ENCODE measurements at regions not wholly inside any gene's neighbourhood (a gene's known extent, or its start where the extent isn't known, plus 50 kb on each side); places are given as distances from the start of the nearest gene placed in this dataset.
"Not testable (repeated sequence)": the region's sequence is repeated elsewhere in the genome, so short reads cannot be mapped to it uniquely, and the experiment has no call there.

DNA sequence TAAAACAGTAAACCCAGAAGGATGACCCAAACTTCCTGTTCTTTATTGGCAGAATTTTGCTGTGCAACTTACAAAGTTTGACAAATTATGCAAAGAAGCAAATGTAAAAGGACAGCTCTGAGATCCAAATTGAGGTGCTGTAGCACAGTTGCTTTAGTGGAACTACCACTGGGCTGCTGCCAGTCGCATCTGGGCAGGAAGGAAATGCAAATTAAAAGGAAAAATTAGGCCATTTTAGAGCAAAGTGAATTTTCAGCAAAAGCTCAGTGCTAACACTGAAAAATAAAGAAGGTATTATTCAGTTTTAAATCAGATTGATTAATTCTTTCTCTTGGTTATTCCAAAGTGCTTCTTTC lies 104.5 kb downstream of the ZMAT3 start:
- in situ Hi-C loops (cut with HindIII; ENCODE audit: low pct_unique_long_range_greater_than_20kb, low sequenced_read_pairs), result no loop called here
- no peak for DNase-seq (ENCODE audit: low read depth)

DNA sequence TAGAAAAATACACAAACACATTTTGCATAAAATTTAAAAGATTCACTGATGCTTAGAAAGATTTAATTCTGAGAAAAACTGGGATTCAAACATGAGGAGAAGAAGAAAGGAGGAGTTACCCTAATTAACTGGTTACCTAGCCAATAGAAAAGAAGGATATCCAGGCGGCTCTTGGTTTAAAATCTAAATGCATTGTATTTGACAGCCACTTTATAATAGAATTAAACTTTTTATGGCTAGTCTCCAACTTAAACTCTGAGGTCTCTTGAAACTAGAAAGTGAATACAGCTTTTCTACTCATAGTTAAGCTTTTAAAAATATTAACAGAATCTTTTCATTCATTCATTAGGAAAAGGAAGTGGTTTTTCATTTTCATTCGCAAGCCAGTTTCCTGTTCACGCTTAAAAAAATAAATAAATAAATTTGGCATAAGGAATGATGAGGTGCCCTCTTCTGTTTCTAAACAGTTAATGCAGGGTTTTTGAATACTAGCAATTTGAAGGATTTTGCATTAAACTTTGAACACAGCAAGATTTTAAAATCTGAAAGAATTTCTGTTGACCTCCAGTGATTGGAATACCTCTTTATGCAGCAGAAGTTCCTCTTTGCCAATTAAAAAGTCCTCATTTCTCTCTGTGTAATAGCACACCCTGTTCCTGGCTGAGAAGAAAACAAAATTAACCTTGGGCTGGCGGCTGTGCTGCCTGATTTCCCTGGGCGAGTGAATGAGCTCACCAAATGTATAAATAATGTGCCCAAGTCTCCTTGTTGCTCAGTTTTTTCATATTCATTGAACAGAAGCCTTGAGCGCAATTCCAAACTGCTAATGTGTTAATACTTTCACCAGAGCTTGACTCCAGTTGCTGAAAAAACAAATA lies 105.1 kb downstream of the ZMAT3 start:
- in situ Hi-C loops (cut with HindIII; ENCODE audit: low pct_unique_long_range_greater_than_20kb, low sequenced_read_pairs), result no loop called here
- DNase-seq (ENCODE audit: low read depth), result peak; percentile 65

DNA sequence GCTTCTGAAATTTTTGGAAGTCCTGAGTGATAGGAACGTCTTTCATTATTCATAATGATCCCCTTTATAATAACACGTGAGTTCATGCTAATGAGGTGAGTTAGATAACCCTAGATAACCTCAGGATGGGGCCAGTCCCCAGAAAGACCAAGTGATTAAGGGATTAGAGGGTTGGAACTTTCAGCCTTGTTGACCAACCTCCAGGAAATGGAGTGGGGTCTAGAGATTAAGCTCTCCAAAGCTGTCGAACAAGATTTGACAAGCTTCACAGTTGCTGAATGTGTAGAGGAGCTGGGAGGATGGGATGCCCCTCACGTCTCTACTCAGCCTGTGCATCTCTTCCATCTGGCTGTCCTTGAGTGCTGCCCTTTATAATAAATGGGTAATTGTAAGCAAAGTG lies 107.1 kb downstream of the ZMAT3 start:
- in situ Hi-C loops (cut with HindIII; ENCODE audit: low pct_unique_long_range_greater_than_20kb, low sequenced_read_pairs), result no loop called here
- DNase-seq (ENCODE audit: low read depth), result no peak

DNA sequence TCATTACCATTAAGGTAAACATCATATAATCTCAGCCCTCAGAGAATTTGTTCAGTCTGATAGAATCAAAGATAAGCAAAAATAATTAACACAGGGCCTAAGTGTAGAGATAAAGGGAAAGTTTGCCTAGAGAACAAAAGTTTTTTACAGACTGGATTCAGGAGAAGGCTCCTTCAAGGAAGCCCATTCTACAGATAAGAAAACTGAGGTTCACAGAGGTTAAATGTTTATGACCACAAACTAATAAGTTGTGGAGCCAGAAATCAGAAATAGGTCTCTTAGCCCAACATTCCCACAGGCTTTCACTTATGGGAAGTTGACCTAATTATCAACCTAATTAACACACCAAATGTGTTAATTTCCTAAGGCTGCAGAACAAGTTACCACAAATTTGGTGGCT lies 110.7 kb downstream of the ZMAT3 start:
- DNase-seq (ENCODE audit: low read depth), result no peak
- in situ Hi-C loops (cut with HindIII; ENCODE audit: low pct_unique_long_range_greater_than_20kb, low sequenced_read_pairs), result no loop called here

DNA sequence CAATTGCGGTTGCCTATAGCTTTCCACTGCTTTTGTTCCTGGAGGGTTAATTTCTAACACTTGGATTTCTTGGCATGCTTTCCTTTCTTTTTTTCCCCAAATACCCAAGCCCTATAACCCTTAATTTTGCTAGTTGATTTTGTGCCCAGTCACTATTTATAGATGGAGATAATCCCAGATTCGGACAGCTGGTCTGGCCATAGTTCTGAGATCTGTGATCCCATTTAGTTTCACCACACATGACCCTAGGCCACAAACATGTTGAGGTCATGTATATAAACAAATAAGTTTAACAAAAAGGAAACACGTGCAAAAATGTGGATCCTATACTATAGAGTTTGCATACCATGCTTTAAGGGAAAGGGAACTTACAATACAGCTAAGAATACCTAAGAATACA lies 111.4 kb downstream of the ZMAT3 start:
- in situ Hi-C loops (cut with HindIII; ENCODE audit: low pct_unique_long_range_greater_than_20kb, low sequenced_read_pairs), result no loop called here
- no peak for DNase-seq (ENCODE audit: low read depth)

DNA sequence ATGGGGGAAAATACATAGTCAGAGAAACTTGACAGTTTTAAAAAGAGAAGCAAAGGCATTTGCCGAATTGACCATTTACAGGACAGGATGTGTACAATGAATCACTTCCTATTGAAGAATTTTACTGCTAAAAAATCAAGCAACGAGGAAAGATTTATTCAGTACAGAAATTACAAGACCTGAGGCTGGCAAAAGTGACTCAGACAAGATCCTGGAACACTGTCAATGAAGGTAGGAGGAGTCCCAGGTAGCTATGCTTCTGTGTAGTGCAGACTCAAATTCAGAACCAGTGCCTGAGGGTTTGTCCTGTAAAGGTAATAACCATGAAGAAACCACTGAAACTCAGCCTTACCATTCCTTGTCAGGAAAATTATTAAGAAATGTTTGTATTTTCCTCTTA lies 120.9 kb downstream of the ZMAT3 start:
- in situ Hi-C loops (cut with HindIII; ENCODE audit: low pct_unique_long_range_greater_than_20kb, low sequenced_read_pairs), result no loop called here
- no peak for DNase-seq (ENCODE audit: low read depth)

DNA sequence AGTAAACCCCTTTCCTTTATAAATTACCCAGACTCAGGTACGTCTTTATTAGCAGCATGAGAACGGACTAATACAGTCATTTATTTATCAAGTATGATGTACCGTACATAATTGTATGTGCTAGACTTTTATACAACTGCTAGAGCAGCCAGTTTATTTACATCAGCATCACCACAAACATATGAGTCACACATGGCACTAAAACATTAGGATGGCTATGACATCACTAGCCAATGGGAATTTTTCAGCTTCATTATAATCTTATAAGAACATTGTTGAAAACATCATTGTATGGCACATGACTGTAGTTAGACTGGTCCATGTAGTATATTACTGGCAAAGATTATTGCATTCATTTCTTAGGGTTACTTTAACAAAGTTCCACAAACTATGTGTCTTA lies 121.7 kb downstream of the ZMAT3 start:
- DNase-seq (ENCODE audit: low read depth), result no peak
- in situ Hi-C loops (cut with HindIII; ENCODE audit: low pct_unique_long_range_greater_than_20kb, low sequenced_read_pairs), result no loop called here

DNA sequence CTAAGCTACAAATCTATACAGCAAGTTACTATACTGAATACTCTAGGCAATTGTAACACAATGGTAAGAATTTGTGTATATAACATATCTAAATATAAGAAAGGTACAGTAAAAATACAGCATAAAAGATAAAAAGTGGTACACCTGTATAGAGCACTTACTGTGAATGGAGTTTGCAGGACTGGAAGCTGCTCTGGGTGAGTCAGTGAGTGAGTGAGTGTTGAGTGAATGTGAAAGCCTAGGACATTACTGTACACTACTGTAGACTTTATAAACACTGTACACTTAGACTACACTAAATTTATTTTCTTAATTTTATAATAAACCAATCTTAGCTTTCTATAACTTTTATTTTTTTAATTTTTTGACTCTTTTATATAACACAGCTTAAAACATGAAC lies 123.1 kb downstream of the ZMAT3 start:
- in situ Hi-C loops (cut with HindIII; ENCODE audit: low pct_unique_long_range_greater_than_20kb, low sequenced_read_pairs), result no loop called here
- DNase-seq (ENCODE audit: low read depth), result no peak

DNA sequence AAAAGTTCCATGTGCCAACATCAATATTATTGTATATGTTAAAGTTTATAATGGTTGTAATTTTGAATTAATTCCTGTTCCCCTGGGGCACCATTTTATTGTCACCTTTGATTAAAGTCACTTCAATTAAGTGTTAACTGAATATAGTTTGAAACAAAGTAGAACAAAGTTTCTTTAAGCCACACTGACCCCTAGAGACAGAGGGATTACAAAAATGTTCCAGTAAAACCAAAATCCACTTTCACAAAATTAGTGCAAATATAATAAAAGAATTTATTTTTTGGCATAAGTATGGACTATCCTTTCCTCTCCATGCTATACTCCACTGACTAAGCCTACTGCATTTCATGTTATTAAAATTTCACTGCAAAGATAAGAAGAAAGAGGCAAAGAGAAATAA lies 123.9 kb downstream of the ZMAT3 start:
- in situ Hi-C loops (cut with HindIII; ENCODE audit: low pct_unique_long_range_greater_than_20kb, low sequenced_read_pairs), result no loop called here
- DNase-seq (ENCODE audit: low read depth), result no peak

DNA sequence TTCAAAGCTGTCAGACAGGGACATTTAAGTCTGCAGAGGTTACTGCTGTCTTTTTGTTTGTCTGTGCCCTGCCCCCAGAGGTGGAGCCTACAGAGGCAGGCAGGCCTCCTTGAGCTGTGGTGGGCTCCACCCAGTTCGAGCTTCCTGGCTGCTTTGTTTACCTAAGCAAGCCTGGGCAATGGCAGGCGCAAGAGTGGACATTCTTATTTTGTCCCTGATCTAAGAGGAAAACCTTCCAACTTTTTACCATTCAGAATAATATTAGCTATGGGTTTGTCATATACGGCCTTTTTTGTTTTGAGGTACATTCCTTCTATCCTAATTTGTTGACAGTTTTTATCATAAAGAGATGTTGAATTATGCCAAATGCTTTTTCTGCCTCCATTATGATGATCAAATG lies 129.3 kb downstream of the ZMAT3 start:
- in situ Hi-C loops (cut with HindIII; ENCODE audit: low pct_unique_long_range_greater_than_20kb, low sequenced_read_pairs); DNase-seq (ENCODE audit: low read depth): not testable (repeated sequence)

DNA sequence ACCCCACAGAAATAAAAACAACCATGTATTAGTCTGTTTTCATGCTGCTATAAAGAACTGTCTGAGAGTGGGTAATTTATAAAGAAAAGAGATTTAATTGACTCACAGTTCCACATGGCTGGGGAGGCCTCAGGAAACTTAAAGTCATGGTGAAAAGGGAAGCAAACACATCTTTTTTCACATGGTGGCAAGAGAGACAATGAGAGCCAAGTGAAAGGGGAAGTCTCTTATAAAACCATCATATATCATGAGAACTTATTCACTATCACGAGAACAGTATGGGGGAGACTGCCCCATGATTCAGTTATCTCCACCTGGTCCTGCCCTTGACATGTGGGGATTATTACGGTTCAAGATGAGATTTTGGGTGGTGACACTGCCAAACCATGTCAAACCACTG lies 141.5 kb downstream of the ZMAT3 start:
- in situ Hi-C loops (cut with HindIII; ENCODE audit: low pct_unique_long_range_greater_than_20kb, low sequenced_read_pairs), result no loop called here
- no peak for DNase-seq (ENCODE audit: low read depth)

DNA sequence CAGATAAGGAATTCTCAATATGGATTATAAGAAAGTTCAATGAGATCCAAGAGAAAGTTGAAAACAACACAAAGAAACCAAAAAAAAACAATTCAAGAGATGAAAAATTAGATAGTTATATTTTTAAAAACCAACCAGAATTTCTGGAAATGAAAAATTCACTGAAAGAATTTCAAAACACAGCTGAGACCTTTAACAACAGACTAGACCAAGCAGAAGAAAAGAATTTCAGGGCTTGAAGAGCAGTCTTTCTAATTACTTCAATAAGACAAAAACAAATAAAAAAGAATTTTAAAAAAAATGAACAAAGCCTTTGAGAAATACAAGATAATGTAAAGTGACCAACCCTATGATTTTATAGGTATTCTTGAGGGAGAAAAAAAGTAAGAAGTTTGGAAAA lies 155.4 kb downstream of the ZMAT3 start:
- DNase-seq (ENCODE audit: low read depth), result no peak
- in situ Hi-C loops (cut with HindIII; ENCODE audit: low pct_unique_long_range_greater_than_20kb, low sequenced_read_pairs), result no loop called here

DNA sequence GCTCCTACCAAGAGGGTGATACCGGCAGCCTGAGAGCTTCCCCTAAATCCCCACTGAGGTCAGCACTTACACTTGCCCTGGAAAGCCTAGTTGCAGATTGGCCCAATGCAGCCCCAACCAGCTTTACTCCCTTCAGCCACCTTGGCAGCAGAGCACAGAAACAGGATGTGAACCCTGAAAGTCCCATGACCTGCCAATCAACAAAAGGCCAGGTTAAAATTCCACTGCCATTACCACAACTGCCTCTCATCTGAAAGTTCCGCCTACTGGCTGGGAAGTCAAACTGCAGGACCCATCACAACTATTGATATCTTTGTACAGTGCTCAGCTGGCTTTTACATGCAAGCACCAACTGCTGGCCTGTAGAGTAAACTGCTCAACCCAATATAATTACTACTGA lies 156.2 kb downstream of the ZMAT3 start:
- DNase-seq (ENCODE audit: low read depth), result no peak
- in situ Hi-C loops (cut with HindIII; ENCODE audit: low pct_unique_long_range_greater_than_20kb, low sequenced_read_pairs), result no loop called here

DNA sequence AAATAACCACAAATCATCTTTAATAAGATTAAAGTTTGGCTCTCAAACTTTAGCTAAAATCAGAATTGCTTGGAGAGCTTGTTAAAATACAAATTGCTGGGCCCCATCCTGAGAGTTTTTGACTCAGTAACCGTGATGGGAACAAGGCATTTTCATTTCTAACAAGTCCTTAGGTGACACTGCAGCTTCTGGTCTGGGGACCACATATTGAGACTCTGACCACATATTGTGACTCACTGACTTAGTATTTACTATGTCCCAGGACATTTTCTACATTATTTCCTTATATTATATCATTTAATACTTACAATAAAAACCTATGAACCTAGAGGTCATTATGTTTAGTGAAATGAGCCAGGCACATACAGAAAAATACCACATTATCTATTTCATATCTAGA lies 164.5 kb downstream of the ZMAT3 start:
- in situ Hi-C loops (cut with HindIII; ENCODE audit: low pct_unique_long_range_greater_than_20kb, low sequenced_read_pairs), result no loop called here
- DNase-seq (ENCODE audit: low read depth), result no peak

DNA sequence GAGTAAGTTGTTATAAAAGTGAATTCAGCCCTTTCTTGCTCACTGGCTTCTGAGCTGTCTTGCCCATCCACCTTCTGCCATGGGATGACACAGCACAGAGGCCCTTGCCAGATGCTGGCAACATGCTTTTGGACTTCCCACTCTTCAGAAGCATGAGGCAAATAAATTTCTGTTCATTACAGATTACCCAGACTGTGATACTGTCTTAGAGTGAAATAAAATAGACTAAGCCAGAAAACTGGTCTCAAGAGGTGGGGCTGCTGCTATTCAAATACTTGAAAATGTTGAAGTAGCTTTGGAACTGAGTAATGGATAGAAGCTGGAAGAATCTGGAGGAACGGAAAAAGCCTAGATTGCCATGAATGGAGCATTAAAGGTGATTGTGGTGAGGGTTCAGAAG lies 170.4 kb downstream of the ZMAT3 start:
- in situ Hi-C loops (cut with HindIII; ENCODE audit: low pct_unique_long_range_greater_than_20kb, low sequenced_read_pairs), result no loop called here
- DNase-seq (ENCODE audit: low read depth), result no peak

DNA sequence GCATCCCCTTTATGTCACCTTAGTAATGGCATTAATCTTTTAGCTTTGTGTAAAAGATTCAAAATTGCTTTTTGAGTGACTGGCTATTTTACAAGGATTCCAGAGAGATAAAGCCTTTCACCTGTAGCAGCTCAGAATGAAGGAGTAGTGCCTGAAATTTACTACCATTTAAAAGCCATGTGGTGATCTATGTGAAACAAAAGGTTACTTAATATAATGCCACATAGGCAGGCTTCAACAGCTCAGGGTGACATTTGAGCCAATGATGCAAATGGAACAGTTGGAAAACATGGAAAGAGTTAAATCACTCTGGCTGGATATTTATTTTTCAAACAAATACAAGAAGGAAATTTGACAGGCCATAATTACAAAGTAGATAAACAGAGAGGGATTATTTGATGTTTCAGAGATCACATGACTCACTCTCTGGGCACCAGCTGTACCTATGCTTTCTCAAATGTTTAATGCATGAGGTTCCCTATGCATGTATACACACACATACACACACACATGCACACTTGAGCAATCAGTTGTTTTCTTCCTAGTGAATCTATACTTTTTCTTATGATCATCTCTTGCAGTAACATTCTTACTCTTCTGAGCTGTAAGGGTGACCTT lies 171.5 kb downstream of the ZMAT3 start:
- DNase-seq (ENCODE audit: low read depth), result no peak
- in situ Hi-C loops (cut with HindIII; ENCODE audit: low pct_unique_long_range_greater_than_20kb, low sequenced_read_pairs), result no loop called here

DNA sequence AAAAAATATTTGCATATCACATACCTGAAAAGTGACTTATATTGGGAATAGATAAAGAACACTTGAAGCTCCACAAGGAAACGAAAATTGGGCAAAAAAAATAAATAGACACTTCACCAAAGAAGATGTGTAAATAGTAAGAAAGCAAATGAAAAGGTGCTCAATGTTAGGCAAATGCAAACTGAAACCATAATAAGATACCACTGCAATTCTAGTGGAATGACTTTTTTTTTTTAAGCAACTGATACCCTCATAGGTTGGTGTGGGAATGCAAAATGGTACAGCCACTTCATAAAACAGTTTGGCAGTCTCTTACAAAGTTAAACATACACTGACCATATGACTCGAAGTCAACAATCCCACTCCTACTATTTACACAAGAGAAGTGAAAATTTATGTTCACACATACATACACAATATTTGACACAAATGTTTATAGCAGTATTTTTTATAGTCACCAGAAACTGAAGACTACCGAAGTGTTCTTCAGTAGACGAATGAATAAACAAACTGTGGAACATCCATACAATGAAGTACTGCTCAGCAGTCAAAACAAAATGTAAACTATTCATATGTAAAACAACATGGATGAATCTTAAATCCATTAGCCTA lies 176.3 kb downstream of the ZMAT3 start:
- no peak for DNase-seq (ENCODE audit: low read depth)
- in situ Hi-C loops (cut with HindIII; ENCODE audit: low pct_unique_long_range_greater_than_20kb, low sequenced_read_pairs), result no loop called here

Data from Caki2 (cell line).